IPS-15b (cell line): ENCODE measurements at regions not wholly inside any gene's neighbourhood (a gene's known extent, or its start where the extent isn't known, plus 50 kb on each side); places are given as distances from the start of the nearest gene placed in this dataset.

Experiments used
- H3K27me3 ChIP-seq: one replicate; pipeline ENCODE4 v1.6.1; 2013; ENCODE audit warnings: low read length; ENCODE audit not compliant: control insufficient read depth, insufficient read depth
- H3K36me3 ChIP-seq: one replicate; pipeline ENCODE4 v1.6.1; 2013; ENCODE audit warnings: low read length; ENCODE audit not compliant: control insufficient read depth, insufficient read depth
- H3K4me1 ChIP-seq: one replicate; pipeline ENCODE4 v1.6.1; 2013; ENCODE audit warnings: mild to moderate bottlenecking, low read length; ENCODE audit not compliant: control insufficient read depth, insufficient read depth
- H3K4me3 ChIP-seq: one replicate; pipeline ENCODE4 v1.5.1; 2013; ENCODE audit warnings: low read depth, low read length
- H3K9ac ChIP-seq: one replicate; pipeline ENCODE4 v1.6.1; 2013; ENCODE audit warnings: low read depth, mild to moderate bottlenecking, low read length
- H3K9me3 ChIP-seq: one replicate; pipeline ENCODE4 v1.6.1; 2013; ENCODE audit warnings: mild to moderate bottlenecking, low read length; ENCODE audit not compliant: control insufficient read depth, insufficient read depth

- Histone ChIP-seq H3K4me1 (no peaks in the 10 kb centered on the region), H3K9me3 (no peaks in the 10 kb centered on the region), H3K4me3 (no peak overlapping the region), H3K27me3 (no peaks in the 10 kb centered on the region), H3K36me3 (no peaks in the 10 kb centered on the region), H3K9ac (no peak overlapping the region)
Observed at GRCh38 chr4:124973716-124974115, 261.2 kb upstream of the ANKRD50 start.

- no peaks in the 10 kb centered on the region for H3K36me3 ChIP-seq
- H3K9me3 ChIP-seq, result no peaks in the 10 kb centered on the region
- no peaks in the 10 kb centered on the region for H3K4me1 ChIP-seq
- H3K4me3 ChIP-seq, result no peak overlapping the region
- H3K9ac ChIP-seq, result no peak overlapping the region
- H3K27me3 ChIP-seq, result no peaks in the 10 kb centered on the region
Observed at GRCh38 chr4:124970011-124970410, 257.5 kb upstream of the ANKRD50 start.

- peaks cover 8% of the 10 kb centered on the region for H3K9me3 ChIP-seq
- H3K36me3 ChIP-seq, result no peaks in the 10 kb centered on the region
- no peaks in the 10 kb centered on the region for H3K27me3 ChIP-seq
Observed at GRCh38 chr4:124965497-124965891, 253.0 kb upstream of the ANKRD50 start.

GRCh38 chr4:124964852-124965496 is 252.4 kb upstream of the ANKRD50 start:
- no peak overlapping the region for H3K4me3 ChIP-seq
- peaks cover 12% of the 10 kb centered on the region for H3K9me3 ChIP-seq
- H3K4me1 ChIP-seq, result no peaks in the 10 kb centered on the region
- no peak overlapping the region for H3K9ac ChIP-seq
- no peaks in the 10 kb centered on the region for H3K36me3 ChIP-seq
- no peaks in the 10 kb centered on the region for H3K27me3 ChIP-seq

More at GRCh38 chr4:124965497-124965891, 253.0 kb upstream of the ANKRD50 start:
- no peak overlapping the region for H3K9ac ChIP-seq
- H3K4me1 ChIP-seq, result no peaks in the 10 kb centered on the region
- H3K4me3 ChIP-seq, result no peak overlapping the region

GRCh38 chr4:124964251-124964650 is 251.7 kb upstream of the ANKRD50 start:
- peaks cover 13% of the 10 kb centered on the region for H3K9me3 ChIP-seq
- H3K4me3 ChIP-seq, result no peak overlapping the region
- no peaks in the 10 kb centered on the region for H3K36me3 ChIP-seq
- H3K9ac ChIP-seq, result no peak overlapping the region
- H3K27me3 ChIP-seq, result no peaks in the 10 kb centered on the region
- H3K4me1 ChIP-seq, result no peaks in the 10 kb centered on the region

DNA sequence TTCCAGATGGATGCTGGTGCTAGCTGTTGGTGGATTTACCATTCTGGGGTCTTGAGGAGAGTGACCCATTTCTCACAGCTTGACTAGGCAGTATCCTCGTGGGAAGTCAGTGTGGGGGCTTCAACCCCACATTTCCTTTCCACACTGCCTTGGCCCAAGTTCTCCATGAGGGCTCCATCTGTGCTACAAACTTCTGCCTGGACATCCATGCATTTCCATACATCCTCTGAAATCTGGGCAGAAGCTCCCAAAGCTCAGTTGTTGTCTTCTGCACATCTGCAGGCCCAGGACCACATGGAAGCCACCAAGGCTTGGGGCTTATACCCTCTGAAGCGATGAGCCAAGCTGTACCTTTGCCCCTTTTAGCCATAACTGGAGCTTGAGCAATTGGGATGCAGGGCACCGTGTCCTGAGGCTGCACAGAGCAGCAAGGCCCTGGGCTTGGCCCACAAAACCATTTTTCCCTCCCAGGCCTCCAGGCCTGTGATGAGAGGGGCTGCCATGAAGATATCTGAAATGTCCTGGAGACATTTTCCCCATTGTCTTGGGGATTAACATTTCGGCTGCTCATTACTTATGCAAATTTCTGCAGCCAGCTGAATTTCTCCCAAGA is 248.7 kb upstream of the ANKRD50 start:
- peaks cover 6% of the 10 kb centered on the region for H3K4me1 ChIP-seq
- H3K36me3 ChIP-seq, result no peaks in the 10 kb centered on the region
- no peak overlapping the region for H3K9ac ChIP-seq
- no peaks in the 10 kb centered on the region for H3K27me3 ChIP-seq
- no peak overlapping the region for H3K4me3 ChIP-seq
- peaks cover 13% of the 10 kb centered on the region for H3K9me3 ChIP-seq

- H3K9ac ChIP-seq, result no peak overlapping the region
- no peaks in the 10 kb centered on the region for H3K27me3 ChIP-seq
- no peak overlapping the region for H3K4me3 ChIP-seq
- H3K36me3 ChIP-seq, result no peaks in the 10 kb centered on the region
- peaks cover 6% of the 10 kb centered on the region for H3K4me1 ChIP-seq
- H3K9me3 ChIP-seq, result peaks cover 13% of the 10 kb centered on the region
Observed at GRCh38 chr4:124958847-124959246, 246.3 kb upstream of the ANKRD50 start.

DNA sequence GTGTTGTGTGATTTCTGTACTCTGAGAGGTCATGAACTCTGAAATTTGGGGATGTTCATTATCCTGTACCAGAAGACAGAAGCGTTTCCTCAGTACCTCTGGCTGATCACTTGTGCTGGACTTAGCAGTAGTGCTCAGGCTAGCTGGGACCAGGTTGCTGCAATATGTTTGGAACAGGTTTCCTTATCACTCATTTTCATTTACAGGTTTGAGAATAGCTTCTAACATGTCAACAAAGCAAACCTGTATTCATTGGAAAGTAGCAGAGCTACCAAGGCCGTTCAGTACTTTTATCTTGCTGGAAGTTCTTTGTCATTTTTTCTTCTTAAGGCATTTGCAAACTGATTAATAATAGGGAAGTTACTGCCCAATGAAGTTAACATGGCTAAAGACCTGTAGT is 242.9 kb upstream of the ANKRD50 start:
- H3K4me1 ChIP-seq, result peaks cover 6% of the 10 kb centered on the region
- H3K4me3 ChIP-seq, result no peak overlapping the region
- no peaks in the 10 kb centered on the region for H3K27me3 ChIP-seq
- H3K36me3 ChIP-seq, result no peaks in the 10 kb centered on the region
- peaks cover 4% of the 10 kb centered on the region for H3K9me3 ChIP-seq
- H3K9ac ChIP-seq, result no peak overlapping the region

DNA sequence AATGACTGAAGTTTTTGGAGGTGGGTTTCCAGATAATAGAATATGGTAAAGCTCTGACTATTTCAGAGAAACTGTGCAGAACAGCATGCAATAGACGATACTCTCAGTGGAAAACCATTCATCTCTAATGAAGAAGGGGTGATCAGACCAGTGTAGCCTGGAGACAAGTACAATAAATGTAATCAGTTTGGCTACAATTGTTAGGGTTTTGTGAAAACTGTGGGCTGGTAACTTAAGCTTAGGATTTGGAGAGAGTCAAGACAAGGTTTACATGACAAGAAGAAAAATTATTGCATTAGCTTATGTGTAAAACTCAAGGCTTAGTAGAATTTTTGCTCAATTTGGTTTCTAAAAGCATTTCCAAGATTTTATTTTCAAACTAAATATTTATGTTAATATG is 241.5 kb upstream of the ANKRD50 start:
- H3K9ac ChIP-seq, result no peak overlapping the region
- H3K9me3 ChIP-seq, result no peaks in the 10 kb centered on the region
- H3K36me3 ChIP-seq, result no peaks in the 10 kb centered on the region
- peaks cover 6% of the 10 kb centered on the region for H3K4me1 ChIP-seq
- no peaks in the 10 kb centered on the region for H3K27me3 ChIP-seq
- no peak overlapping the region for H3K4me3 ChIP-seq

- H3K27me3 ChIP-seq, result no peaks in the 10 kb centered on the region
- H3K36me3 ChIP-seq, result no peaks in the 10 kb centered on the region
- no peak overlapping the region for H3K9ac ChIP-seq
- no peaks in the 10 kb centered on the region for H3K9me3 ChIP-seq
- H3K4me1 ChIP-seq, result peaks cover 6% of the 10 kb centered on the region
- H3K4me3 ChIP-seq, result no peak overlapping the region
Observed at GRCh38 chr4:124953486-124953885, 241.0 kb upstream of the ANKRD50 start.

GRCh38 chr4:124953061-124953460 is 240.5 kb upstream of the ANKRD50 start:
- Histone ChIP-seq H3K4me3 (no peak overlapping the region), H3K36me3 (no peaks in the 10 kb centered on the region), H3K27me3 (no peaks in the 10 kb centered on the region), H3K4me1 (peaks cover 6% of the 10 kb centered on the region), H3K9me3 (no peaks in the 10 kb centered on the region), H3K9ac (no peak overlapping the region)

GRCh38 chr4:124952601-124953000 is 240.1 kb upstream of the ANKRD50 start:
- Histone ChIP-seq H3K9ac (no peak overlapping the region), H3K36me3 (no peaks in the 10 kb centered on the region), H3K9me3 (no peaks in the 10 kb centered on the region), H3K27me3 (no peaks in the 10 kb centered on the region), H3K4me3 (no peak overlapping the region), H3K4me1 (peaks cover 6% of the 10 kb centered on the region)
